A549 (cell line): ENCODE measurements at regions not wholly inside any gene's neighbourhood (a gene's known extent, or its start where the extent isn't known, plus 50 kb on each side); places are given as distances from the start of the nearest gene placed in this dataset.

Source experiments
- CEBPB ChIP-seq, 2 experiments: fragments of >200 bp in 1 of 2; sonication (Bioruptor Twin) in 1 of 2; formaldehyde crosslinking in 1 of 2; IDR thresholded peaks; 2 replicates each; pipeline ENCODE4 v1.6.1; 2012 to 2016
- CHD2 ChIP-seq: fragments of 150-350 bp; IDR thresholded peaks from 2 replicates; pipeline ENCODE4 v1.6.1; 2014; ENCODE audit warnings: low read length; ENCODE audit not compliant: partially characterized antibody
- CTCF ChIP-seq: fragments of >200 bp; sonication (Bioruptor Twin); formaldehyde crosslinking; IDR thresholded peaks from 3 replicates; pipeline ENCODE4 v1.5.1; 2016
- ELK1 ChIP-seq: fragments of 150-350 bp; IDR thresholded peaks from 2 replicates; pipeline ENCODE4 v1.6.1; 2014; ENCODE audit warnings: low read depth, mild to moderate bottlenecking, low read length
- EP300 ChIP-seq, 2 experiments: fragments of >200 bp; sonication (Bioruptor Twin); formaldehyde crosslinking; IDR thresholded peaks; 2 replicates in 1 of 2; 3 replicates in 1 of 2; pipeline ENCODE4 v1.6.1; 2016 to 2017
- ESRRA ChIP-seq: fragments of 150-350 bp; IDR thresholded peaks from 2 replicates; pipeline ENCODE4 v1.6.1; 2014; ENCODE audit warnings: mild to moderate bottlenecking, low read length, borderline replicate concordance
- JUN ChIP-seq, 2 experiments: fragments of >200 bp; sonication (Bioruptor Twin); formaldehyde crosslinking; IDR thresholded peaks; 2 replicates in 1 of 2; 3 replicates in 1 of 2; pipeline ENCODE4 v1.6.1; 2016 to 2017
- PBX3 ChIP-seq: IDR thresholded peaks from 2 replicates; pipeline ENCODE4 v1.6.1; 2012
- PHF8 ChIP-seq: fragments of 200-600 bp; sonication (generic); IDR thresholded peaks from 2 replicates; pipeline ENCODE4 v1.6.1; 2016; ENCODE audit warnings: low read depth, mild to moderate bottlenecking, antibody characterized with exemption, moderate library complexity, borderline replicate concordance
- POLR2A ChIP-seq: IDR thresholded peaks from 2 replicates; pipeline ENCODE4 v1.6.1; 2012; ENCODE audit warnings: mild to moderate bottlenecking, low read length
- POLR2AphosphoS2 ChIP-seq: conservative IDR thresholded peaks from 2 replicates; pipeline ENCODE4 v1.6.1; 2012; ENCODE audit warnings: low read length, improper control_type of control experiment, inconsistent platforms
- REST ChIP-seq: fragments of 200-600 bp; sonication (generic); IDR thresholded peaks from 2 replicates; pipeline ENCODE4 v1.6.1; 2016; ENCODE audit warnings: antibody characterized with exemption, mild to moderate bottlenecking, moderate library complexity
- RFX5 ChIP-seq: fragments of 450-650 bp; IDR thresholded peaks from 2 replicates; pipeline ENCODE4 v1.7.1; 2014; ENCODE audit warnings: antibody characterized with exemption, mild to moderate bottlenecking, moderate library complexity
- SMC3 ChIP-seq: fragments of >200 bp; sonication (Bioruptor Twin); formaldehyde crosslinking; IDR thresholded peaks from 3 replicates; pipeline ENCODE4 v1.6.1; 2018; ENCODE audit warnings: inconsistent platforms

GRCh38 chr2:6288791-6289190, 576.9 kb downstream of the CMPK2 start:
- TF ChIP-seq RFX5 = no peak
- no peak for TF ChIP-seq REST
- no peak for TF ChIP-seq CTCF
- no peak for TF ChIP-seq PHF8
- no peak for TF ChIP-seq POLR2AphosphoS2
- TF ChIP-seq JUN (IDR thresholded peaks at IDR 0.05) = no peak
- no peak for TF ChIP-seq PBX3
- no peak for TF ChIP-seq ESRRA
- TF ChIP-seq CEBPB (IDR thresholded peaks at IDR 0.05) = no peak
- TF ChIP-seq POLR2A = no peak
- no peak for TF ChIP-seq ELK1
- TF ChIP-seq CHD2 = no peak
- no peak for TF ChIP-seq SMC3
- TF ChIP-seq EP300 (IDR thresholded peaks at IDR 0.05) = no peak
